HG03066 (cell line): ENCODE measurements at regions not wholly inside any gene's neighbourhood (a gene's known extent, or its start where the extent isn't known, plus 50 kb on each side); places are given as distances from the start of the nearest gene placed in this dataset.
A peak's percentile ranks its signal among the peaks of the same experiment; 100 is the strongest.

ENCODE experiments used
- ATAC-seq: cut with Tn5 transposase; IDR thresholded peaks from one replicate; pipeline ENCODE4 v1.9.1; 2021; ENCODE audit warnings: low read depth; ENCODE audit not compliant: unreplicated experiment

DNA sequence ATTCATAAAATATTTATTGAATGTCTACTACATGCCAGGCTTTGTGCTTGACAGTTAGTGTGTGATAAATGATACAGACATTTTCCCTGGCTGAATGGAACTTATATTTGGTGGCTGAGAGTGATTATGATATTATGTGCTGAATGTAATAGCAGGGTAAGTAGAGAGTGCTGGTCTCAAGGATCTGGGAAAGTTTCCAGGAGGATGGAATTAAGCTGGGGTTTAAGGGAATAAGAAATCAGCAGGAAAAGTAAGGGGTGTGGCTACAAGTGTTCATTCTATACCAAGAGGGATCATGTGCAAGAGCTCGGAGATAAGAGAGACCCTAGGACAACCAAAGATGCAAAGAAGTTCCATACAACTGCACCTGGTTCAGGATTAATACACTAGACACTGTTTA lies 500.1 kb upstream of the CFAP20DC start:
- no peak for ATAC-seq

DNA sequence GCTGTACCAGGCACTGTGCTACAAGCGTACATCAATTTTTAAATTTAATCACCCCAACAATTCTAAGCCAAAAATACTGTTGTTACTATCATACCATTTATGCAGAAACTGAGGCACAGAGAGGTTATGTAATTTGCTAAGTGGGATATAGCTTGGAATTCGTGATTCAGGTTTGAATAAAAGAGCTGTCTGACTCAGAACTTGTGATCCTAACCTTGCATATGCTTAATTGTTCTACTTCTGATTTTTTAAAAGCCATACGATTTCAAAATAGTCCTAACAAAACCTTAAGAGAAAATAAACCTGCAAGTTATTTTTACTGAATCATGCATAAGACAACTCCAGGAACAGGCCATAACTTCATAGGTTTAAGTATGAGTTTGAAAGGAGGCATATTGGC lies 498.0 kb upstream of the CFAP20DC start:
- no peak for ATAC-seq

DNA sequence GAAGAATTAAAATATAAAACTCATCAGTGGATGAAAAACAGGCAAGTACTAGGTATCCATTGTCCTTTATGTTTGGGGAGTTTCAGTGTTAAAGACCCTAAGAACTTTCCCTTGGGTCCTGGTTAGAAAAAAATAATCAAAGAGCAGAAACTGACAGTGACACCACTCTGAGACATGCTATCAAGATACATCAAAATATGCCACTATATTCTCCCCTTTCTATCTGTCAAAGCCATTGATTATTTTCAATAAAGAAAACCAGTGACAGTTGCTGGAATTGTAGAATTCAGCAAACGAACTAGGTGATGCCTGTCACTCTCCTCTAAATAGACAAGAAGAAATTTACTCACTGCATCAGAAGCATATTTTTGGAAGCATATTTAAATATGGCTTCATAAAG lies 496.7 kb upstream of the CFAP20DC start:
- no peak for ATAC-seq

- ATAC-seq, result no peak
Observed at GRCh38 chr3:59545374-59545773, 495.5 kb upstream of the CFAP20DC start.

- ATAC-seq, result no peak
Observed at GRCh38 chr3:59542276-59542675, 492.5 kb upstream of the CFAP20DC start.

GRCh38 chr3:59540696-59541095 lies 490.9 kb upstream of the CFAP20DC start:
- ATAC-seq, result peak; percentile 92

- ATAC-seq, result no peak
Observed at GRCh38 chr3:59540241-59540640, 490.4 kb upstream of the CFAP20DC start.

DNA sequence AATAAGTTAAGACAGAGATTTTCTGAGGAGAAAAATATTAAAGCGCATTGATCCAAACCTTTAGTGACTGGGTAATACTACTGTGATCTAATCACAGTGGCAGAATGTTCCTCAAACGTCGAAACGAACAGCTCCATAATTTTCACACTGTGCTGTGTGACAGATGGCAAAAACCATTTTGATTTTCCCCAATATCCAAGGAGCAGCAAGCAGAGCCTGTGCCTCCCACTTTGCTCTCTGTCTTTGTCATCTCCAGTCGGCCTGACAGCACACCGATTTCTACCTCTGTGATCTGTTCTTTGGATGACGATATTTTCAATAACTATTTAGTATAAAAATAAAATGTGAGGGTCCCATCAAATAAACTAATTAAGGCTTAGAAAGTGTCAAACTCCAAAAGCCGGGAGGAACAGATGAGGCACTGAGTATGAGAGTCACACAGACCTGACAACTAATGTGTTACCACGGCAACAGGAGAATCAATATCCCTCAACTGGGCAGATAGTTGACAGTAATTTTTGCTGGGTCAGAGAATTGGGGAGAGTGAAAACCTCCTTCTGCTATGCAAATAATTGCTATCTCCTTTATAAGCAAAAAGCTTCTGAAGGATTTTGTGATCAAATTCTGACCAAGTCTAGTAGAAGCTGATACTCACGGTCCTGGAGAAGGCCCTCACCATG lies 489.1 kb upstream of the CFAP20DC start:
- ATAC-seq, result no peak

DNA sequence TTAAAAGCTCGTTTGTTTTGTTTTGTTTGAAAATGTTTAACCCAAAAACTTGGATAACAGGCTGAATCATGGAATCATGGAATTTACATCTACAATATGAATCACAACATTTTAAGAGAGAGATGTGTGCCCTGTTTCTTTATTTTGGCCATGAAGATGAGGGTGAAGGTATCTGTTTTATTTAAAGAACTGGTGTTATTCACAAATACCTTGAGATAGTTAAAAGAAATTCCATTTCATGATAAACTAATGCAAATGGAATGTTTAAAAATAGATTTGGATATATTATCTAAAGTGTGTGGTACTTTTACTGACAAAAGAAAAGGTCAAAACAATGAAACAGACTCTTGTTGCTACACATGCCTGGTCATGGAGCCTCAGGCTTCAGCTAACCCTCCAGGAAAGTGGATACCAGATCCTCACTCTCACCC lies 486.0 kb upstream of the CFAP20DC start:
- ATAC-seq, result no peak

DNA sequence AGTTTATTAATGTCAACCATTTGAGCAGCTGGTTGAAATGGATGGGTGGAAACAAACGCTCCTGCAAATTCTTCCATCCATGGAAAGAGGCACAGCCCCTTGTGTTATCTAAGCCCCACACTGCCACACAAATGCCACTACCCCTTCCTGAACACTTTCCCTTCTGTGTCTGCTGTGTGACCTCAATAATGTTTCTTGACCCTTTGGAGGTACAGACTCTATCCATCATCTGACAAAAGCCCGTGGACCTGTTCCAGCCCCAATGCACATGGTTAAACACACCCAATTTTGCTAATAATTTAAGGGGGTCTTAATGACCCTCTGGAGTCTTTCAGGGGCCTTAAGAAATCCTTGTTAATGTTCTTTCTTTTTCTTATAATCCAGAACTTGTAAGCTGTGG lies 482.2 kb upstream of the CFAP20DC start:
- no peak for ATAC-seq

DNA sequence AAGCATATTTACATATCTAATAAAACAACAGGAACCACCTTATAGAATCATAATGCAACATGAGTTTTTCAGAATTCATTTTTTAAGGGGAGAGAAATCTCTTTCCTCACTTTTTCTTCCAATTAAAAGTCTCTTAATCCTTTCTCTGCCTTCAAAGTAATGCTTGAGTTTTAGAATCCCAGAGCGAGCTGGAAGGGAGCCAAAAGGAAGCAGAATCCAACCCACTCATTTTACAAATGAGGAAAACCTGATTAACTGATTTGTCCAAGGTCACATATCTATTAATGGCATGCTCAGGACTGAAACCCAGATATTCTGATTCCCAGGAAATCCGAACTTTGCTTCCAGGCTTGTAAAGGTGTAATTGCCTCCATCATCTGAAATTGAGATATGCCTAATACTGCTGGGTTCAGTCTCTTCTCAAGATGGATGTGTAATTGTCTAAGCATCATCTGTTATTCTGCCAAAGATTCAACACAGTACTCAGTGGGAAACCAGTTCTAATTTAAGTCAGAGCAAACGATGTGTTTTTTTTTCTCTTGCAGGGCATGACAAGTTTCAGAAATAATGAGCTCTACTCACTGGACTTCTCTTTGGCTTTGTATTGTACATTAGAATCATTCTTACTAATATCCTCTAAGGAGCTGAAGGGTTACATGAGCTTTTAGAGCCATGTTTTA lies 481.4 kb upstream of the CFAP20DC start:
- ATAC-seq, result no peak

GRCh38 chr3:59528251-59528650 lies 478.4 kb upstream of the CFAP20DC start:
- ATAC-seq, result no peak

GRCh38 chr3:59527493-59527892 lies 477.7 kb upstream of the CFAP20DC start:
- ATAC-seq, result no peak

DNA sequence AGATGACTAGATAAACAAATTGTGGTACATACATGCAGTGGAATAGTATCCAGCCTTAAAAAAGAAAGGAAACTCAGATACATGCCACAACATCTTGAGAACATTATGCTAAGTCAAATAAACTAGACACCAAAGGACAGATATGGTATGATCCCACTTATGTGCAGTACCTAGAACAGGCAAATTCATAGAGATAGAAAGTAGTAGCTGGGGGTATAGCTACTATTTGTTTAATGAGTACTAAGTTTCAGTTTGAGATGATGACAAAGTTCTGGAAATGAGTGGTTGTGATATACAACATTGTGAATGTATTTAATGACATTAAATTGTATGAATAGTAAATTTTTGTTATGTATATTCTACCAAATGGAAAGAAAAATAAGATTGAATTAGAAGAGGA lies 477.2 kb upstream of the CFAP20DC start:
- ATAC-seq, result no peak

DNA sequence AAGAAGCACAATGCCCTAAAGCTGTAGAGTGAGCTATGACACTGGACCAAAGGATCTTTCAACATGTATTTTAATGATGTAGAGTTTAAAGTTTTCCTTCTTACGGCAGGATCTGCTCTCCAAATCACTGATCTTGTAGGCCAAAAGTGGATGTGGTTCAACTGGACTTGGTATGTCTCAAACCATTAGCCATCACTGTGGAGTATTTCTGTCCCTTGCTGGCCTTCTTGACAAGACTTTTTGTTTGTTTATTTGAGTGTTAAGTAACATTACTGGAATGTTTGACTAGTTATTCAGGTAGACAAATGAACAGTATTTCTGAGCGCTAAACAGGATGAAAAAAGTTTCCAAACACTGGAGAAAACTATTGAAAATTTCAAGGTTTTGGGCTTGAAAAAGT lies 472.7 kb upstream of the CFAP20DC start:
- no peak for ATAC-seq

- no peak for ATAC-seq
Observed at GRCh38 chr3:59519094-59519493, 469.3 kb upstream of the CFAP20DC start.

GRCh38 chr3:59518283-59519055 lies 468.6 kb upstream of the CFAP20DC start:
- ATAC-seq, result no peak

DNA sequence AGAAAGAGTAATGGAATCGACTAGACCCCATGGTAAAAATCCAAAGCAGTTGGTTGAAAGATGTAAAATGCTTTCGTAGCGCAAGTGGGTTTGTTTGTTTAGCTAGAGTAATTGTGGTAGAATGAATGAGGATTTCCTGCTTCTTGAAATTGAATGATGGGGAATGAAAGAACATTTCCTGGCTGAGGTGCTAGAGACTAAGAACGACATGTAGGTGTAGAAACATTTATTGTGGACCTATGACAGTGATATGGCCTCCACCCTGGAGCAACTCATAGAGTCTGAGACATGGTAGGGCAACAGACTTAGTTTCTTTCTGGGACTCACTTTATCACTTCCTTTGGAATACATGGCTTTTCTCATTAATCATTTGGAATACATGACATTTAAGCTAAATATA lies 467.6 kb upstream of the CFAP20DC start:
- no peak for ATAC-seq

DNA sequence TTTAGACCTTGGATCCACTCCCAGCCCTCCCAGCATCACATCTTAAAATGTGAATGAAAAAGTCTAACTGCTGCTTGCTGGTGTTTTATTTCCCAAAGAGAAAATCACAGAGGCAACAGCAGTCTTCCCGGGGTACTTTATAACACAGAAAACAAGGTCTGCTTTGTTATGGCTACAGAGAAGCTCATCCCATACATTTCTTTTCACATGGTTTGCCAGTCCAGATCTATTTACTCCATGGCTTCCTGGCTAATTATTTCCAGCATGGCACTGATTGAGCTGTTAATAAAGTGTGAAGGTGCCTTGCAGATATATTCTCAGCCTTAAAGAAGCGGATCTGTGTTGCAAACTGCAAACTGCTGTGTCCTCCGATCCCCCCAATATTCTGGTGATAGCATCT lies 466.1 kb upstream of the CFAP20DC start:
- no peak for ATAC-seq

DNA sequence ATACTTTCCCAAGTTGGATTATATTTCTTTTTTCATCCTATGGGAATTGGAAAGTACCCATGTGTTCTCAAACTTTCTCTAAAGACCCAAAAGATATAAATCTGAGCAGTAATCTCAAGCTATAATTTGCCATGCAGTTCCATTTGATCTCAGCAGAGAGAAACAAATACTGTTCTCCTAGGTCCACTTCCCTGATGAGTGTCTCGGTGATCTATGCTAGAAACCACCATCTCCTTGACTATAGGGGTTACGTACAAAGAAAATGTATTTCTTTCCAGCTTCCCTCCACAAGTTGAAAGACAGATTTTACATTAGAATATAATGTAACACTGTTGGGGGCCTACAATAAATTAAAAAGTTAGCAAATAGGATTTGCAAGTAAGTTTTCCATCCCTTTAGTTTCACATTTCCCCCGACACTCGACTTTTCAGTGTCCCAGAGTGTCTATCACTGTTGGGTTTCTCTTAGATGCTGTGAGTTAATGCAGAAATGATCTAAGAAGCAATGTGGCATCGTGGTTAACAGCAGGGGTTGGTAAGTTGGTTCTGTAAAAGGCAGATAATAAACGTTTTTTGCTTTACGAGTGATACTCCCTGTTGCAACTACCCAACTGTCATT lies 465.1 kb upstream of the CFAP20DC start:
- ATAC-seq, result no peak

DNA sequence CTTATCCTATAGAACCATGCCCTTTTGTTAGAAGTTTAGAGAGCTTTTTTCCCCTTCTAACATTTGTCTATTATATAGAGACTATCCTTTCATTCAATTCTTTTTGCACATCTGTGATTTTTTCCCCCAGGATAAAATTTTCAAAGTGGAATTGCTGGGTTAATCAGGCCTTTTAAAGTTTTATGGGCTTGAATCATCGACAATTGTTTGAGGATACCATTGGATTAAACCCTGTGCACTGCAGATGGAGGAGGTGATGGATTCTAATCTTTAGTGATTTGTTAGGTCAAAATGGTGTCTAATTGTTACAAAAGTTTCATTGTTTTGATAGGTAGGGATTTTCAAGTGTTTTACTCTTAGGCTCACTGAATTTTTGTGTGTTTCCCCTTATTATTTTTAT lies 463.7 kb upstream of the CFAP20DC start:
- ATAC-seq, result no peak
